Tibial nerve (tissue), 4 donors: ENCODE measurements at regions not wholly inside any gene's neighbourhood (a gene's known extent, or its start where the extent isn't known, plus 50 kb on each side); places are given as distances from the start of the nearest gene placed in this dataset.
A peak's percentile ranks its signal among the peaks of the same experiment; 100 is the strongest.
"Not testable (repeated sequence)": the region's sequence is repeated elsewhere in the genome, so short reads cannot be mapped to it uniquely, and the experiment has no call there.

ENCODE experiments used
- DNase-seq, 2 donors: peaks; one replicate each; pipeline ENCODE4 v3.0.0-alpha.2; 2019; ENCODE audit warnings: low spot score in 2 of 2
- H3K27ac ChIP-seq, 4 donors: fragments of 200-600 bp; sonication (generic) in 3 of 4; one replicate each; pipeline ENCODE4 v1.5.1; 2017 to 2019; ENCODE audit warnings: mild to moderate bottlenecking in 1 of 4
- H3K27me3 ChIP-seq, 2 donors: fragments of 200-600 bp; sonication (generic) in 1 of 2; one replicate each; pipeline versions ENCODE4 v1.5.1 to v1.6.0; 2017 to 2019
- H3K36me3 ChIP-seq, 3 donors: fragments of 200-600 bp; sonication (generic); one replicate each; pipeline ENCODE4 v1.5.1; 2018 to 2019
- H3K4me1 ChIP-seq, 4 donors: fragments of 200-600 bp; sonication (generic) in 3 of 4; one replicate each; pipeline ENCODE4 v1.5.1; 2017 to 2019
- H3K4me3 ChIP-seq, 4 donors: fragments of 200-600 bp; sonication (generic) in 3 of 4; one replicate each; pipeline ENCODE4 v1.5.1; 2017 to 2019; ENCODE audit warnings: mild to moderate bottlenecking in 1 of 4, moderate library complexity in 1 of 4
- H3K9me3 ChIP-seq, 4 donors: fragments of 200-600 bp; sonication (generic) in 3 of 4; one replicate each; pipeline ENCODE4 v1.5.1; 2017 to 2019
- EP300 ChIP-seq, 2 donors: sonication (generic); formaldehyde crosslinking; IDR thresholded peaks; one replicate each; pipeline ENCODE4 v1.6.1; 2017; ENCODE audit warnings: antibody characterized with exemption in 2 of 2, mild to moderate bottlenecking in 1 of 2
- POLR2A ChIP-seq, 2 donors: fragments of 450-650 bp; IDR thresholded peaks; one replicate each; pipeline ENCODE4 v1.6.1; 2017; ENCODE audit warnings: antibody characterized with exemption in 2 of 2, mild to moderate bottlenecking in 2 of 2, moderate library complexity in 2 of 2
- WGBS, 2 donors: methylation state at CpG; one replicate each; pipeline ENCODE4 v1.1.5; 2018; 5-methylcytosine and 5-hydroxymethylcytosine counted together
- TF ChIP-seq, protein P1 (sequence below), 5 experiments: fragments of 200-600 bp in 3 of 5; fragments of 450-650 bp in 2 of 5; sonication (generic) in 3 of 5; IDR thresholded peaks; one replicate each; pipeline ENCODE4 v1.5.1; 2016 to 2019; ENCODE audit warnings: antibody characterized with exemption in 5 of 5, mild to moderate bottlenecking in 3 of 5, moderate library complexity in 2 of 5

DNA sequence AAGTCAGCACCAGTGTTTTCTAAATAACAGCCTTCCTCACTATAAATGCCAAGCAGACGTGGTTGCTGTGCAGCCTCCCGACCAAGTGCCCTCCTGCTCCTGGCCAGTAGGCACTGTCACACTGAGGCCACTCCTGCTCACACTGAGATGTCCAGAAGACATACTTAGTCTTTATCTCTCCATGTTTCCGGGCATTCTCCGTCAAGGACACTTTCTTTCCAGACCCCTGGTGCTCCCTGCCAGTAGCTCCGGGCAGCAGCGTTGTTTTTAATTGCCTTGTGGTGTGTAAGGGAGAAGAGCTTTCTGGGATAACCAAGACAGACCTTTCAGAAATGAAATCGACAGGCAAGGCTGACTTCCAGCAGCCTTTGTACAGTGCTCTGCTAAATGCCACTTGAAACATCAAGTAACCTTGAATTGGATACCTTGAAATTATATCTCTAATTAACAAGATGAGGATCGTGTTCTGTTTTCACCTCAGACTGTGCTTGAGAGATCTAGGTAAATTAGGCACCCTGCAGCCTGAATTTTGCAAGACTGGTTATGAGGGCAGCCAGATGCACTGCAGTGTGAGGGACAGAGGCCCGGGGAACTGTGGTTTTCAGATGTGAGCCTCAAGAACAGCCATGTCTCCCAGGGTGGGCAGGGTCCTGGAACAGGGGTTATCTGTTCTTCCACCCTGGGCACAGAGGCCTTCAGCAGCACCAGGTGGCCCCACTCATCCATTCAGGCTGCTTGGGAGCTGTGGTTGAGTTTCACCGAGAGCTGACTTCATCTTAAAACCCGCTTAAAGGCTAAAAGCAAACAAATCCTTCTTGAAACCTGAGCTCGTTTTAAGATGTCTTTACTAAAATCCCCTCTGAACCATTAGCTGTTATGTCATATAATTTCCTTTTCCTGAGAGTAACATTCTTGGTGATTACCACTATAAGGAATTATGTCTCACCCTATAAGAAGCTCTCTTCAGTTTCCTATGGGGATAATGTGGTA is 105.5 kb upstream of the IL12A start:
- Histone ChIP-seq H3K4me1 (peaks cover 0 to 39% (median 10%) of the 10 kb centered on the region in 4 donors), H3K36me3 (no peaks in the 10 kb centered on the region), H3K27ac (peak overlapping the region; percentile 26 to 76 (median 60)), H3K27me3 (no peaks in the 10 kb centered on the region), H3K9me3 (no peaks in the 10 kb centered on the region), H3K4me3 (no peak overlapping the region)
- no peak for TF ChIP-seq POLR2A (IDR thresholded peaks at IDR 0.05)
- no peak for TF ChIP-seq EP300 (IDR thresholded peaks at IDR 0.05)
- TF ChIP-seq, protein P1, sequence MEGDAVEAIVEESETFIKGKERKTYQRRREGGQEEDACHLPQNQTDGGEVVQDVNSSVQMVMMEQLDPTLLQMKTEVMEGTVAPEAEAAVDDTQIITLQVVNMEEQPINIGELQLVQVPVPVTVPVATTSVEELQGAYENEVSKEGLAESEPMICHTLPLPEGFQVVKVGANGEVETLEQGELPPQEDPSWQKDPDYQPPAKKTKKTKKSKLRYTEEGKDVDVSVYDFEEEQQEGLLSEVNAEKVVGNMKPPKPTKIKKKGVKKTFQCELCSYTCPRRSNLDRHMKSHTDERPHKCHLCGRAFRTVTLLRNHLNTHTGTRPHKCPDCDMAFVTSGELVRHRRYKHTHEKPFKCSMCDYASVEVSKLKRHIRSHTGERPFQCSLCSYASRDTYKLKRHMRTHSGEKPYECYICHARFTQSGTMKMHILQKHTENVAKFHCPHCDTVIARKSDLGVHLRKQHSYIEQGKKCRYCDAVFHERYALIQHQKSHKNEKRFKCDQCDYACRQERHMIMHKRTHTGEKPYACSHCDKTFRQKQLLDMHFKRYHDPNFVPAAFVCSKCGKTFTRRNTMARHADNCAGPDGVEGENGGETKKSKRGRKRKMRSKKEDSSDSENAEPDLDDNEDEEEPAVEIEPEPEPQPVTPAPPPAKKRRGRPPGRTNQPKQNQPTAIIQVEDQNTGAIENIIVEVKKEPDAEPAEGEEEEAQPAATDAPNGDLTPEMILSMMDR (IDR thresholded peaks at IDR 0.05), result no peak
- DNase-seq, result no peak
- 50 to 57% methylated on average over 12 of the region's 12 CpGs for WGBS, 2 donors

DNA sequence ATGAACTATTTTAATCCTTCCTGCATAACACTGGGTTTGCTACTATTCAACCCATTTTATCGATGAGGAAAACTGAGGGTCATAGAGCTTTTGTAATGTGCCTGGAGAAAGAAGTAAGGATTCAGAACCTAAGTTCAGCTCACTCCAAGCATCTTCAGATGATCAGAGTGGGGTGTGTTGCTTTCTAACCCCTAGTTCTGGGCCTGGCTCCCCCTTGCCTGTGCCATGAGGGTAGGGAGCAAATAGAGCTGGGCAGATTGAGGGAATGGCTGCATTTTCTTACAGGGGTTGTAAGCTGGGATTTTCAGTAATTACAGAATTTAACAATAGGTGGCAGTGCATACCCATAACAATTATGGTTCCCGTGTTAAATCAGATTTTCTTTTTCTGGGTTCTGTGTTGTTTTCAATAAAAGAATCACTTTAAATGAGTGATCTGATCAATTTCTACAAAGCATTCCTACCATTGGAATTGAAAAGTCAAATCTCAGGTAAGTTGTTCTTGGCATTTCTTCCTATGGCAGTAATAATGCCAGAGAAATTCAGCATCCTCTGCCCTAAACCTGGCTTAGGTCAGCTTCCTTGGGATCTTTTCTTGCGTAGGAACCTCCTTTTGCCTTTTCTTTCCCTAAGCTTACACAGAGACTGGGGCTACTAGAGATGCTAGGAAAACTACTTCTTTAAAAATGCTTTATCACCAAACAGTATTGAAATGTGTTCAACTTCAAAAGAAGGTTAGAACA is 103.8 kb upstream of the IL12A start:
- Histone ChIP-seq H3K4me1 (peaks cover 0 to 39% (median 10%) of the 10 kb centered on the region in 4 donors), H3K4me3 (no peak overlapping the region), H3K27ac (peak overlapping the region in 1 of 4 donors; percentile 75), H3K27me3 (no peaks in the 10 kb centered on the region), H3K9me3 (no peaks in the 10 kb centered on the region), H3K36me3 (no peaks in the 10 kb centered on the region)
- TF ChIP-seq EP300 (IDR thresholded peaks at IDR 0.05) (no peak), POLR2A (IDR thresholded peaks at IDR 0.05) (no peak)
- TF ChIP-seq, protein P1 (IDR thresholded peaks at IDR 0.05), result peak; percentile 49 to 68 (median 59)
- WGBS, 2 donors, result 57 to 61% methylated on average over 3 of the region's 3 CpGs
- no peak for DNase-seq

DNA sequence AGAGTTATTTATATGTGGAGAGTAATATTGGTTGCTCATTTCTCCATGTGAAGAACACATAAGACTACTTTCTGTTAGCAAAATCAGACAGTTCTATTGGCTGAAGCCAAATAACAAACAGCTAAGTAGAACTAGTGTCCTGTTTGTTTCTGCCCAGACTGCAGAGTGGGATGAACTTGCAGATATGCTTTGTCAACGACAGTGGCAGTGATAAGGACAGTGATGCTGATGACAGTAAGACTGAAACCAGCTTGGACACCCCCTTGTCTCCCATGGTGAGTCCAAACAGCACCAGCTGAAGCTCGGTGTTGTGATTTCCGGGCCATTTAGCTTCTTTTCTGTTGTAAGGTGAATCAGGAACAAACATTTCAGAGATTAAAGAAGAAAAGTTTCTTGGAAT is 102.6 kb upstream of the IL12A start:
- no peaks in the 10 kb centered on the region for H3K9me3 ChIP-seq
- no peak overlapping the region for H3K27ac ChIP-seq
- no peaks in the 10 kb centered on the region for H3K27me3 ChIP-seq
- DNase-seq, result no peak
- WGBS, 2 donors, result 76 to 77% methylated on average over 3 of the region's 3 CpGs
- H3K4me1 ChIP-seq, result peaks cover 0 to 39% (median 9%) of the 10 kb centered on the region in 4 donors
- TF ChIP-seq POLR2A (IDR thresholded peaks at IDR 0.05) (no peak), EP300 (IDR thresholded peaks at IDR 0.05) (no peak)
- TF ChIP-seq, protein P1 (IDR thresholded peaks at IDR 0.05), result no peak
- H3K4me3 ChIP-seq, result no peak overlapping the region
- no peaks in the 10 kb centered on the region for H3K36me3 ChIP-seq

DNA sequence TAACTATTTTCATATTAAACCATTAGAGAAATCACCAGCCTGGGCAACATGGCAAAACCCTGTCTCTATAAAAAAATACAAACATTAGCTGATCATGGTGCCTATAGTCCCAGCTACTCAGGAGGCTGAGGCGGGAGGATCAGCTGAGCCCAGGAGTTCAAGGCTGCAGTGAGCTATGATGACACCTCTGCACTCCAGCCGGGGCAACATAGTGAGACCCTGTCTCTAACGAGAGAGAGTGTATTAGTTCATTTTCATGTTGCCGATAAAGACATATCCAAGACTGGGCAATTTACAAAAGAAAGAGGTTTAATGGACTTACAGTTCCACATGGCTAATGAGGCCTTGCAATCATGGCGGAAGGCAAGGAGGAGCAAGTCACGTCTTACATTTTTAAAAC is 102.1 kb upstream of the IL12A start:
- not testable (repeated sequence) for H3K4me3 ChIP-seq, DNase-seq, H3K27me3 ChIP-seq, H3K9me3 ChIP-seq, H3K27ac ChIP-seq, H3K36me3 ChIP-seq
- peaks cover 0 to 43% (median 9%) of the 10 kb centered on the region in 4 donors for H3K4me1 ChIP-seq
- WGBS, 2 donors, result 94% methylated on average over 6 of the region's 6 CpGs

DNA sequence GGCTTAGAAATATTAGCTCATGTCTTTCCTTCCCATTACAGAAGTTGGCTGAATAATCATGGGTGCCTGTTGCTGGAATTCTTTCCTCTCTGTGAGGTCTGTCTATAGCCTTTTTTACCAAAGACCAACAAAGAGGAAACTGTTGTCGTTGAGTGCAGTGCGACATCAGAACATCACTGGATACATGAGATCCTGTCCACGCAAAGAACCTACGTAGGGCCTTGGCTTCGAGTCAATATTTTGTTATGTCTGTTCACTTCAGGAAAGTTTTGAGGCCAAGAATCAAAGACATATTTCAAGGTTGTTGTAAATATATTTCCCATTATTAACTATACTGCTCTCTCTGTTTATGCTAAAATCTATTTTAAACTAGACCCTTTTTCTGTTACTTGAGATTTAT is 101.5 kb upstream of the IL12A start:
- H3K9me3 ChIP-seq, result no peaks in the 10 kb centered on the region
- 60 to 63% methylated on average over 5 of the region's 5 CpGs for WGBS, 2 donors
- peaks cover 0 to 40% (median 6%) of the 10 kb centered on the region in 4 donors for H3K4me1 ChIP-seq
- peaks cover 0 to under 1% (median 0%) of the 10 kb centered on the region in 3 donors for H3K36me3 ChIP-seq
- TF ChIP-seq, protein P1 (IDR thresholded peaks at IDR 0.05), result no peak
- no peak for TF ChIP-seq EP300 (IDR thresholded peaks at IDR 0.05)
- TF ChIP-seq POLR2A (IDR thresholded peaks at IDR 0.05), result no peak
- no peaks in the 10 kb centered on the region for H3K27me3 ChIP-seq
- H3K4me3 ChIP-seq, result no peak overlapping the region
- peak overlapping the region in 1 of 4 donors; percentile 6 for H3K27ac ChIP-seq
- no peak for DNase-seq
